Ectodermal cell (in vitro differentiated cells): ENCODE measurements at regions not wholly inside any gene's neighbourhood (a gene's known extent, or its start where the extent isn't known, plus 50 kb on each side); places are given as distances from the start of the nearest gene placed in this dataset.

Experiments
- H3K27ac ChIP-seq: 2 replicates; pipeline ENCODE4 v1.7.0; 2013; ENCODE audit warnings: mild to moderate bottlenecking, low read depth, low read length; ENCODE audit not compliant: insufficient read depth, poor library complexity, severe bottlenecking
- H3K27me3 ChIP-seq: 2 replicates; pipeline ENCODE4 v1.7.0; 2013; ENCODE audit warnings: mild to moderate bottlenecking, low read length; ENCODE audit not compliant: insufficient read depth, control insufficient read depth, poor library complexity, severe bottlenecking
- H3K36me3 ChIP-seq: one replicate; pipeline ENCODE4 v1.7.0; 2013; ENCODE audit warnings: low read length; ENCODE audit not compliant: control insufficient read depth, insufficient read depth
- H3K4me1 ChIP-seq: one replicate; pipeline ENCODE4 v1.7.0; 2013; ENCODE audit warnings: low read length; ENCODE audit not compliant: control insufficient read depth, insufficient read depth
- H3K4me3 ChIP-seq: 2 replicates; pipeline ENCODE4 v1.7.0; 2013; ENCODE audit warnings: low read depth, low read length, control low read depth; ENCODE audit not compliant: insufficient read depth
- H3K9me3 ChIP-seq: 2 replicates; pipeline ENCODE4 v1.7.0; 2013; ENCODE audit warnings: mild to moderate bottlenecking, low read length, moderate library complexity; ENCODE audit not compliant: control insufficient read depth
- WGBS, 2 experiments: methylation state at CpG; one replicate each; pipeline ENCODE4 v1.1.7; 2013; ENCODE audit warnings: missing lambda C conversion rate in 2 of 2; 5-methylcytosine and 5-hydroxymethylcytosine counted together

DNA sequence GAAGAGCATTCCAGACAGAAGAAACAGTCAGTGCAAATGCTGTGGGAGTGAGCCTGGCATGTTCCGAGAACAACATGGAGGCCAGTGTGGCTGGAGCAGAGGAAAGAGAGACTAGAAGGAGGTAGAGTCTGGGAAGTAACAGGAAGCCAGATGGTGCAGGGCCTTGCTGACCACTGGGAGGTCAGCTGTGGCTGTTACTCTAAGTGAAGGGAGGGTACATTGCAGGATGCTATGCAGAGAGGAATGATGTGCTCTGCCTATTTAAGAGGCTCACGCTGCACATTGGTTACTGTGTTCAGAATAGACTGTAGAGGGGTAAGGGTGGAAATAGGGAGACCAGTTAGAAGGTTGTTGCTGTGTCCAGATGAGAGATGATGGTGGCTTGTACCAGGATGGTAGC is 88.6 kb upstream of the CACNA1E start:
- no peaks in the 10 kb centered on the region for H3K27me3 ChIP-seq
- H3K27ac ChIP-seq, result no peak overlapping the region
- H3K4me1 ChIP-seq, result peaks cover 9% of the 10 kb centered on the region
- no peaks in the 10 kb centered on the region for H3K36me3 ChIP-seq
- H3K4me3 ChIP-seq, result no peak overlapping the region
- 91 to 94% methylated on average over 2 of the region's 2 CpGs for WGBS, 2 experiments
- H3K9me3 ChIP-seq, result no peaks in the 10 kb centered on the region

DNA sequence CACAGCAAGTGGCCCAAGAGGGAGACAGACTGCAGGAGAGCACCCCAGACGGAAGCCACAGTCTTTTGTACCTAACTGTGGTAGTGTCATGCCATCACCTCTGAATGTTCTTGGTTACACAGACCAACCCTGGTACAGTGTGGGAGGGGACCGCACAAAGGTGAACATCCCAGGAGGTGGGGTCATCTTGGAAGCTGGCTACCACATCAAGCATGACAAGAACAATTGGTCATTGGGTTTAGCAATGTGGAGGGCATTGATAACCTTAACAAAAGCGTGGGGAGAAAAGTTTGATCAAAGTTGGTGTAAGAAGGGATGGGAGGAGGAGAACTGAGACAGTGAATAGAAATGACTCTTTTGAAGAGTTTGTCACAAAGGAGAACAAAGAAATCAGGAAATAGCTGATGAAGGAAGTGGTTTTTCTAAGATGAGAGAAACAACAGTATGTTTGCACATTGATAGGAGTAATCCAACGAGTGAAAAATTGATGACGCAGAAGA is 87.1 kb upstream of the CACNA1E start:
- no peaks in the 10 kb centered on the region for H3K36me3 ChIP-seq
- no peak overlapping the region for H3K27ac ChIP-seq
- no peaks in the 10 kb centered on the region for H3K27me3 ChIP-seq
- H3K9me3 ChIP-seq, result no peaks in the 10 kb centered on the region
- H3K4me1 ChIP-seq, result peaks cover 9% of the 10 kb centered on the region
- WGBS, 2 experiments, result 95% methylated on average over 5 of the region's 5 CpGs
- no peak overlapping the region for H3K4me3 ChIP-seq

DNA sequence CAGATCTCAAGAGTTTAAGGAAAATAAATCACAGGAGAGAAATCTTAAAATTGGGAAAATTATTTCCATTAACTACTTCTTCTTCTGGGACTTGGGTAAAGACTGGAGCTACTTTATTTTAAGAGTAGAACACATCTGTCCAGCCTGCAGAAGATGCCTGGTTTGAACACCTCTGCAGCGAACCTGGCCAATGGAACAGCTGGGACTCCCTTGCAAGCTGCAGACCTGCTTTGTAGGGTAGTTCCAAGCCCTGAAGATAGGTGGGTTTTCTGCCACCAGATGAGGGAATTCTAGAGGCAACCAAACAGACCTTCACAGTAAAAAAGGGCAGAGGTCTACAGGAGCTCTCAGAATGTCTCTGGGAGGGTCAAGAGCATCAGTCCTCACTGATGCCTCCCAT is 86.5 kb upstream of the CACNA1E start:
- Histone ChIP-seq H3K27me3 (no peaks in the 10 kb centered on the region), H3K36me3 (no peaks in the 10 kb centered on the region), H3K9me3 (no peaks in the 10 kb centered on the region), H3K4me1 (peaks cover 5% of the 10 kb centered on the region), H3K27ac (no peak overlapping the region), H3K4me3 (no peak overlapping the region)
- WGBS, 2 experiments, result 98 to 100% methylated on average over 1 of the region's 1 CpG

DNA sequence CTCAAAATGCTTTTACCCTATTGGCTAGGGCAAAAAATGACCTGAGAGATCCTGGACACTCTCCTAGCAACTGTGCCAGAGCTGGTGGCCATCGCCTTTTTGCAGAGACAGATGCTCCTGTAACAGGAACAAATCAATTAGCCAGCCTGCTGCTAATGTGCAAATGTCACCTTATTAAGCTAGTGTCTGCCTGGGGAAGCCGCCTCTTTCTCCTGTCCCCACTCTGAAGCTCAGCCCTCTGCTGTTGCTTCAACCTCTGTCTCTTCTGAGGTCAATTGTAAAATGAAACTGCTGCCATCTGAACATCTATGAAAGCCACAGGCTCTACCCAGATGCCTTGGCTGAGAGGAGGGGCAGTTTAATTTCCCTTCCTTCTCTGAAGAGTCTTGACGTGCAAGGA is 85.5 kb upstream of the CACNA1E start:
- Histone ChIP-seq H3K9me3 (no peaks in the 10 kb centered on the region), H3K4me1 (peaks cover 4% of the 10 kb centered on the region), H3K27ac (no peak overlapping the region), H3K36me3 (no peaks in the 10 kb centered on the region), H3K4me3 (no peak overlapping the region), H3K27me3 (no peaks in the 10 kb centered on the region)
- WGBS, 2 experiments, result 87 to 90% methylated on average over 3 of the region's 3 CpGs

DNA sequence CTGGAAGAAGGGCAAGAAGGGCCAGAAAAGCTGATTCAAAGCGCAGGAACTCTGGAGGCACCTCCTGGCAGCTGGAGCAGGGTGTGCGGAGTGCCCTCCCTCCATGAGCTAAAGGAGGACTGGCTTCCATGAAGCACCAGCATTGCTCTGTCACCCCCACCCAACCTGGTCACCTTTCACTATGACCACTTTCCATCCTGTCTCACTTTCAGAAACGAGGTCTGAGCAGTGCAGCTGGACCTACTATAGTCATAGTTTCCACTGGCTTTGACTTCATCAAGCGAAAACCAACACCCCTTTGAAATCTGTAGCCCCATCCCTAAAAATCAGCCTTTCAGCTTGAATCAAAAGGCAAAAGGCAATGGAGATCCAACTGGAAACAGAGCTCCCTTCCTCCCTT is 84.8 kb upstream of the CACNA1E start:
- Histone ChIP-seq H3K36me3 (no peaks in the 10 kb centered on the region), H3K4me1 (peaks cover 4% of the 10 kb centered on the region), H3K4me3 (no peak overlapping the region), H3K27ac (no peak overlapping the region), H3K9me3 (no peaks in the 10 kb centered on the region), H3K27me3 (no peaks in the 10 kb centered on the region)
- 91 to 96% methylated on average over 4 of the region's 4 CpGs for whole genome bisulfite sequencing, 2 experiments

DNA sequence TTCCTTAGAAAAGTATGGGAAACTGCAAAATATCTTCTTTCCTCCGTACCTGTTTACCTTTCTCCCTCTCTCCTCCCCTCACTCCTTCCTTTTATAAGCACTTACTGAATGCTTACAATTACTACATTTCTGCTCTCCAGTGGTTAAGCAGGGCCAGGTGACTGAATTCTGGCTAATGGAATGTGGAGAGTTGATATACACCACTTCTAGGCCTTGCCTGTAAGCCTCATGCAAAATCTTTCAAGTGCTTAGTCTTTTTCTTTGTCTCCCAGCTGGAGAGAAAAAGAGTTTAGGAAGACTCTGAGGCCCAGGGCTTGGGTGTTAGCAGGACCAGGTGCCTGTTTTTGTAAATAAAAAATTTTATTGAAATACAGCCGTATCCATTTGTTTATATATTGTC is 77.7 kb upstream of the CACNA1E start:
- no peaks in the 10 kb centered on the region for H3K9me3 ChIP-seq
- WGBS, 2 experiments, result 82 to 90% methylated on average over 2 of the region's 2 CpGs
- no peaks in the 10 kb centered on the region for H3K27me3 ChIP-seq
- H3K27ac ChIP-seq, result no peak overlapping the region
- H3K4me3 ChIP-seq, result no peak overlapping the region
- H3K36me3 ChIP-seq, result no peaks in the 10 kb centered on the region
- H3K4me1 ChIP-seq, result no peaks in the 10 kb centered on the region

DNA sequence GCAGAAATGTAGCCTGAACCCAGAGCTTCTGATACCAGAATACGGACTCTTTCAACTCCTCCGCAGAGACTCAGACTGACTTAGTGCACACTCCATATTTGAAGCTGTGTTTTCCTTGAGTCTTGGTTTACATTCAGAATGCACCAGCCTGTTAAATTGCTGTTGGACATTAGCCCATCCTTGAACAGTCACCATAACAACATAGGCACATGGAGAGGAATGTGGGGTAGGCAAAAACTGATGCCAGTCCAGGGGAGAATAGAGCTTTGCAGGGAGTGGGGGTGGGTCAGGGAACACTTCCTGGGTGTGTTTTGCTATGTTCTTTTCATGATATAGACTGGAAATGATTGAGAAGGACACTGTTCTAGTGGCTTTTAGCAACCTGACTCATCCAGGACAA is 76.3 kb upstream of the CACNA1E start:
- 97 to 98% methylated on average over 2 of the region's 2 CpGs for WGBS, 2 experiments
- Histone ChIP-seq H3K27ac (no peak overlapping the region), H3K9me3 (no peaks in the 10 kb centered on the region)

DNA sequence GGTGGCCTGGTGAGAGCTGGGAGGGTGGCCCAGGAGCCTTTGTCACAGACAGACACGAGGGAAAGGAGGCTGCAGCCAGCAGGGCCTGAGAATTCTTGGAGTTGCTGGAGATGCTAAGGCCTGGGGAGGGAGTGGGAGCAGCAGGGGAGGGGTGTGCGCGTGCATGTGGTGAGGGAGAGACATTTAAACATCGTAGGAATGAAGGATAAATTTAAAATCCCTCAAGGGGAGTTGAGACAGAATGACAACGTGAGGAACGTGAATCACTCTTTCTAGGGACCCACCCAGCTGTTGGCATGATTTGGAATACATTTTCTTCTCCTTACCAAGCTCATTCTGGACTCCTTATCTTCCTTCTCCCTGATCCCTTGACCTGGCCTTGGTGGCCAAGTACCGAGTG is 73.3 kb upstream of the CACNA1E start:
- Histone ChIP-seq H3K4me1 (no peaks in the 10 kb centered on the region), H3K4me3 (no peak overlapping the region), H3K9me3 (no peaks in the 10 kb centered on the region), H3K27ac (no peak overlapping the region), H3K36me3 (no peaks in the 10 kb centered on the region), H3K27me3 (no peaks in the 10 kb centered on the region)
- 92 to 95% methylated on average over 7 of the region's 7 CpGs for WGBS, 2 experiments

More for the DNA sequence above, 76.3 kb upstream of the CACNA1E start:
- Histone ChIP-seq H3K36me3 (no peaks in the 10 kb centered on the region), H3K4me3 (no peak overlapping the region), H3K27me3 (no peaks in the 10 kb centered on the region), H3K4me1 (no peaks in the 10 kb centered on the region)

DNA sequence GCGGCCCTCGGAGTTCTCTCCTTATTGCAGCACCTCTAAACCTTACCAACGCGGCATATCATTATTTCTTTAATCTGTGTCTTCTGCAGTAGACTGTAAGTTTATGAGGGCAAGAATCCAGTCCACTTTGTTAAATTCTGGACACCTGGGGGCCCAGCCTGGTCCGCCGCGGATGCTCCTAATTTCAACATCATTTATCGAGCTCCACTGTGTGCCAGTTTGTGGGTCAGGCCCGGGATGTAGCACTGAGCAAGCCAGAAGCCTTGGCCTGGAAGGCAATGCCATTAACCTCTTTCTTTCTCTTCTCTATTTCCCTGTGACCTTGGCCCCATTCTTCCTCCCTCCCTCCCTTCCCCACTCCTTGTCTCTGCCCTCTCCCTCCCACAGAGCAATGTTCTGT is 70.6 kb upstream of the CACNA1E start:
- H3K27me3 ChIP-seq, result no peaks in the 10 kb centered on the region
- no peak overlapping the region for H3K4me3 ChIP-seq
- H3K27ac ChIP-seq, result no peak overlapping the region
- no peaks in the 10 kb centered on the region for H3K9me3 ChIP-seq
- H3K36me3 ChIP-seq, result no peaks in the 10 kb centered on the region
- 91 to 97% methylated on average over 9 of the region's 9 CpGs for WGBS, 2 experiments
- no peaks in the 10 kb centered on the region for H3K4me1 ChIP-seq

DNA sequence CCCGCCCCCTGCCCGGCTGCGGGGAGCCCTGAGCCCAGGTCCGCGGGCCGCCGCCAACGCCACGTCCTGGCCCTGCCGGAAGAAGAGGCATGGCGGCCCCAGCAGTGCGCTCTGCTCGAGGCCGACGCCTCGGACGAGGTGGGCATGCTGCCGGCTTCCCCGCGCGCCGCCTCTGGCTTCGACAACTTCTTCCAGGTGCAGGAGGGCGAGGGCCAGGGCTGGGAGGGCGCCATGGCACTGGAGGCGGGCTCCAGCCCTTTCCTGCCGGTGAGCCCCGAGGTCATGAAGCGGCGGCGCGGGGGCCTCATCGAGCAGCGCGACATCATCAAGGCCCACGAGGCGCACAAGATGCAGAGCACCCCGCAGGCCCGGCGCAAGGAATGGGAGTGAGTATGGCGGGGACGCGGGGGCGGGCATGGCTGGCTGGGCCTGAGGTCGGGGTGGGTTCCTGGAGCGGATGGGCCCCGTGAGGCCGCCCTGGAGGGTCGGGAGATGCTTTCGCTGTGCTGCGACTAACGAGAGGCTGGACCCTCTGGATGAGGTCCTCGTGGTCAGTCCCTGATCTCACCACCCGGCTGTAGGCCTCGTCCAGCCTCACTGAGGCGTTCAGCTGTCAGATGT is 70.0 kb upstream of the CACNA1E start:
- H3K27ac ChIP-seq, result no peak overlapping the region

DNA sequence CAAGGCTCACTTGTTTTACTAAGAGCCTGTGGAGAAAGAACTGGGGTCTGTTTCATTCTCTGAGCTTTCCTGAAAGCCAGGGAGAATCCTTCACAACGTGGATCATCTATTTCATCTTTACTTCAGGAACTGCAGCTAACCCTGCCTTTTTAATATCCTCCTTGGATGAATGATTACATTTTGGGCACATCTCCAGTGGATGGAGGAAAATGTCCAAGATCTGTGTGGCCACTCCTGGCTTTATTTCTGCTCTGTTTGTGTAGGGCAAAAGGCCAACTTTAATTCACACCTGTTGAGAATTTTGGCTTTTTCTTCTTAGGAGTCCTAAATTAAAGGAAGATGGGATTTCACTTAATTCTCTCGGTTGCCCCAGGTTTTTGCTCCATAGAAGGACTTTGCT is 69.5 kb upstream of the CACNA1E start:
- H3K36me3 ChIP-seq, result no peaks in the 10 kb centered on the region
- 89 to 96% methylated on average over 2 of the region's 2 CpGs for WGBS, 2 experiments
- H3K27ac ChIP-seq, result no peak overlapping the region
- H3K4me1 ChIP-seq, result no peaks in the 10 kb centered on the region
- H3K9me3 ChIP-seq, result no peaks in the 10 kb centered on the region
- H3K27me3 ChIP-seq, result no peaks in the 10 kb centered on the region
- no peak overlapping the region for H3K4me3 ChIP-seq

More for the DNA sequence above, 70.0 kb upstream of the CACNA1E start:
- H3K36me3 ChIP-seq, result no peaks in the 10 kb centered on the region
- 96% methylated on average over 56 of the region's 56 CpGs for WGBS, 2 experiments
- H3K4me1 ChIP-seq, result no peaks in the 10 kb centered on the region
- no peak overlapping the region for H3K4me3 ChIP-seq
- no peaks in the 10 kb centered on the region for H3K9me3 ChIP-seq
- H3K27me3 ChIP-seq, result no peaks in the 10 kb centered on the region
